ENCODE measurements at regions not wholly inside any gene's neighbourhood (a gene's known extent, or its start where the extent isn't known, plus 50 kb on each side); places are given as distances from the start of the nearest gene placed in this dataset.

GRCh38 chr2:239532250-239532649, 131.4 kb upstream of the HDAC4 start:
- TF ChIP-seq GATA2 (IDR thresholded peaks at IDR 0.05; ENCODE audit: low read depth, low read length): no peak
- no peak for TF ChIP-seq GATA3 (IDR thresholded peaks at IDR 0.05; ENCODE audit: low read depth, low read length)

All from SH-SY5Y (cell line).